Immature natural killer cell (primary cell): ENCODE measurements at regions not wholly inside any gene's neighbourhood (a gene's known extent, or its start where the extent isn't known, plus 50 kb on each side); places are given as distances from the start of the nearest gene placed in this dataset.
A peak's percentile ranks its signal among the peaks of the same experiment; 100 is the strongest.
"Not testable (repeated sequence)": the region's sequence is repeated elsewhere in the genome, so short reads cannot be mapped to it uniquely, and the experiment has no call there.

Experiments used
- DNase-seq, 3 donors: peaks; one replicate each; pipeline ENCODE4 v3.0.0; 2022; ENCODE audit warnings: mixed read lengths in 1 of 3
- H3K27ac Mint-ChIP-seq, 6 donors: one replicate each; pipeline ENCODE4 v1.8.0; 2020; ENCODE audit warnings: mixed read lengths in 6 of 6, mild to moderate bottlenecking in 5 of 6, inconsistent platforms in 4 of 6, moderate library complexity in 3 of 6
- H3K27me3 Mint-ChIP-seq, 3 donors: one replicate each; pipeline ENCODE4 v1.8.0; 2020 to 2021; ENCODE audit warnings: low read depth in 3 of 3, mild to moderate bottlenecking in 3 of 3, mixed read lengths in 3 of 3, moderate library complexity in 3 of 3, inconsistent platforms in 1 of 3
- H3K36me3 Mint-ChIP-seq, 3 donors: one replicate each; pipeline ENCODE4 v1.8.0; 2020; ENCODE audit warnings: mixed read lengths in 3 of 3, inconsistent platforms in 2 of 3, mild to moderate bottlenecking in 2 of 3
- H3K4me1 Mint-ChIP-seq, 2 donors: one replicate each; pipeline ENCODE4 v1.8.0; 2020; ENCODE audit warnings: inconsistent platforms in 2 of 2, mild to moderate bottlenecking in 2 of 2, mixed read lengths in 2 of 2, moderate library complexity in 1 of 2
- H3K4me3 Mint-ChIP-seq, 5 donors: one replicate each; pipeline ENCODE4 v1.8.0; 2020; ENCODE audit warnings: mild to moderate bottlenecking in 5 of 5, mixed read lengths in 5 of 5, inconsistent platforms in 3 of 5, moderate library complexity in 3 of 5
- H3K9me3 Mint-ChIP-seq, 6 donors: one replicate each; pipeline ENCODE4 v1.8.0; 2020; ENCODE audit warnings: mild to moderate bottlenecking in 6 of 6, mixed read lengths in 6 of 6, inconsistent platforms in 4 of 6, moderate library complexity in 3 of 6

DNA sequence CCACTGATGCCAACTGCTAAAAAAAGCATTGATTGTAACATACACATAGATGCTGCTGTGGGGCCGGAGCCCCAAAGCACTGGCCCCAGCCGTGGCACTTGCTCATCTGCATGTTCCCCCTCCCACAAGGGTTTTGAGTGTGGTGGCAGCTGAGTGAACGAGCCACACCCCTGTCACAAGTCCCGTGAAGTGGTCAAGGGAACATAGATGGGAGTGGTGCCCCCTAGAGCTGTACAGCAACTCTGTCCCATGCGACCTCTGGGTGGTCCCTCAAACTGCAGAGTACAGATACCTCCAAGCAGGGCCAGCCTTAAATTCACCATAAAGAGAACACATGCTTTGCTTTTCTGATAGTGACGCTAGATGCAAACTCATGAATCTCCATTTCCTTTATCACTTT is 503.3 kb upstream of the NRP1 start:
- Mint-ChIP-seq H3K9me3 (no peaks in the 10 kb centered on the region), H3K36me3 (no peaks in the 10 kb centered on the region), H3K27ac (no peak overlapping the region), H3K27me3 (peaks cover 2 to 4% (median 3%) of the 10 kb centered on the region in 3 donors), H3K4me1 (no peaks in the 10 kb centered on the region), H3K4me3 (no peak overlapping the region)
- DNase-seq = no peak

DNA sequence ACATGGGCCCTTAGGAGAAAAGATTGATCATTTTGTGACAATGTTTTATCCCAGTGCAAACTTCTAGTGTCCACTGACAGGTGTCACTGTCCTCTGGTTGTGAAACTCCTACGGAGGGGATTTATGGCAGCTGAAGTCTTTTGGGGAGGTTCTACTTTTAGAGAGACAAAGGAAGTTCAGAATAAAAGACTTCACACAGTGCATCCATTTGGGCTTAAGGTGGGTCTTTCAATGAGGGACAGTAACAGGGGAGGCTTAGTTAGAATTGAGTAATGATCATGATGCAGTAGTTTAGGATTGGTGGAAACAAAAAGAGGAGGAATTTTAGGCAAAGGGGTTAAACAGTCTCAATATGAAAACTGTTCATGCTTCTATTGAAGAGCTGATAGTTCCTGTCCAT is 501.1 kb upstream of the NRP1 start:
- Mint-ChIP-seq H3K4me1 (no peaks in the 10 kb centered on the region), H3K9me3 (no peaks in the 10 kb centered on the region), H3K27ac (no peak overlapping the region), H3K36me3 (no peaks in the 10 kb centered on the region), H3K4me3 (no peak overlapping the region), H3K27me3 (peaks cover 4 to 7% (median 5%) of the 10 kb centered on the region in 3 donors)
- DNase-seq = no peak

DNA sequence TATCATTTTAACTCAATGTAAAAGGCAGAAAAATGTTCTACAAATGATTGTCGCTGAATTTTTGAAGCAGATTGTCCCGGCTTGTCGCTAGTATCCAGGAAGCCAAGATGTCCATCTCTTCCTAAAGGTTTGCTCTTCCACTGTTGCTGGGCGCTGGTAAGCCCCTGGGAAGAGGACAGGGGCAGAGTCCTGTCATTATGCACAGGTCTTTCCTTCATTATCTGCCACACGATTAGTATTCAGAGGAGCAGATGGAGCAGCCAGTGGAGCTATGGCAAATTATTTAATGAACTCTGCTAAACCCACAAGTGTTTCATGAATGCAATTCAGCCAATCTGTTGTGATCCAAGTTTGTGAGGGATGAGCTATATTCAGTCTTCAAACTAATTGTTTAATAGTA is 499.1 kb upstream of the NRP1 start:
- H3K4me3 Mint-ChIP-seq = no peak overlapping the region
- no peak overlapping the region for H3K27ac Mint-ChIP-seq
- DNase-seq = no peak
- H3K4me1 Mint-ChIP-seq = no peaks in the 10 kb centered on the region
- H3K9me3 Mint-ChIP-seq = no peaks in the 10 kb centered on the region
- peaks cover 2 to 7% (median 3%) of the 10 kb centered on the region in 3 donors for H3K27me3 Mint-ChIP-seq
- H3K36me3 Mint-ChIP-seq = no peaks in the 10 kb centered on the region

DNA sequence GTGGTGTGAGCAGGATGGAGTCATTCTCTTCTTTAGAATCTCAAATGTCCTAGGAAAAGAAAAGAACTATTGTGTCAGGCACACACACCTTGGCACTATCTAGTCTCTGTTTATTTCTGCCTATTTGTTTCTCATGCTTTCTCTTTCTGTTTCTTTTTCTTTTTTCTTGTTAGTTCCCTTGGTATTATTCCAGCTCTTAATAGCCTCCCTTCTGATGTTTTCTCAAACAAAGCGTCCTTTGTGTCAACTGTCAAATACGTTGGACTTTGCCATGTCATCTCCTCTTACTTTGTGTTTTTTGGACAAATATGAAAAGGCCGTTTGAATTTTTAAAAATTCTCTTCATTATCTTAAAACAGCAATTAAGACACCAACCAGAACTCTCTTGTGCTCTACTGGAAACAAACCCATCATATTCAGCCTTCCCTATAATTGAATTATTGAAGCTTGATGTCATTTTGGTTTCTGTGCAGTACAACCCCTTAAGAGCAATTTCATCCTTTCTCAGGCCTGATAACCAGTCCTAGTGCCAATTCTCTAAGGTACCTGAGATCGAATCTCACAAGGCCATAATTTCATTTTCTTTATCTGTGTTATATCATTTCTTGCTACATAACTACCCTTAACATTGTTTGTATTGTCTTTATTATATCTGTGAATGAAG is 497.8 kb upstream of the NRP1 start:
- Mint-ChIP-seq H3K4me1 (no peaks in the 10 kb centered on the region), H3K36me3 (no peaks in the 10 kb centered on the region), H3K9me3 (no peaks in the 10 kb centered on the region), H3K4me3 (no peak overlapping the region), H3K27ac (no peak overlapping the region), H3K27me3 (peaks cover 1 to 12% (median 2%) of the 10 kb centered on the region in 3 donors)
- no peak for DNase-seq

DNA sequence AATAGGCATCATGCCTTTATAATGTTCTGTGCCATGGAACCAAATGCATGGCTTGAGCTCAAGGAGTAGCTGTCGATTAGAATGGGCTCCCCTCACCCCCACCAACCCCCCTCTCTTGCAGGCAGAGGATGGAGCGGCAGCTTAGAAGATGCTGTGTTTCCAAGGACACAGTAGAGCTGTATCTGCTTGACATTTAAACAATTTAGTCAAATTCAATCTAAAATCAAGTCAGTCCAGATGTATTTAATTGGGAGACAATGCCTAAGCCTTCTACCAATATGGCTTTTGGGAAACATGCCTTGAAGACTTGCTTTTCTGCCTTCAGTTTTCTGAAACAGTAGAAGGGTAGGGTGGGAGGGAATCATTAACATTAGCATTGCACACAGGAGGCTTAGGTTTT is 497.1 kb upstream of the NRP1 start:
- DNase-seq = no peak
- Mint-ChIP-seq H3K4me3 (no peak overlapping the region), H3K9me3 (no peaks in the 10 kb centered on the region), H3K27me3 (peaks cover 1 to 9% (median 2%) of the 10 kb centered on the region in 3 donors), H3K4me1 (no peaks in the 10 kb centered on the region), H3K27ac (no peak overlapping the region), H3K36me3 (no peaks in the 10 kb centered on the region)

DNA sequence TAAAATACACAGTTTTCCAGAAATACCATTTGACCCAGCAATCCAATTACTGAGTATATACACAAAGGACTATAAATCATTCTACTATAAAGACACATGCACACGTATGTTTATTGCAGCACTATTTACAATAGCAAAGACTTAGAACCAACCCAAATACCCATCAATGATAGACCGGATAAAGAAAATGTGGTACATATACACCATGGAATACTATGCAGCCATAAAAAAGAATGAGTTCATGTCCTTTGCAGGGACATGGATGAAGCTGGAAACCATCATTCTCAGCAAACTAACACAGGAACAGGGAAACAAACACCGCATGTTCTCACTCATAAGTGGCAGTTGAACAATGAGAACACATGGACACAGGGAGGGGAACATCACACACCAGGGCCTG is 495.4 kb upstream of the NRP1 start:
- not testable (repeated sequence) for H3K27me3 Mint-ChIP-seq, H3K4me1 Mint-ChIP-seq, H3K27ac Mint-ChIP-seq, H3K9me3 Mint-ChIP-seq, H3K4me3 Mint-ChIP-seq, H3K36me3 Mint-ChIP-seq, DNase-seq

DNA sequence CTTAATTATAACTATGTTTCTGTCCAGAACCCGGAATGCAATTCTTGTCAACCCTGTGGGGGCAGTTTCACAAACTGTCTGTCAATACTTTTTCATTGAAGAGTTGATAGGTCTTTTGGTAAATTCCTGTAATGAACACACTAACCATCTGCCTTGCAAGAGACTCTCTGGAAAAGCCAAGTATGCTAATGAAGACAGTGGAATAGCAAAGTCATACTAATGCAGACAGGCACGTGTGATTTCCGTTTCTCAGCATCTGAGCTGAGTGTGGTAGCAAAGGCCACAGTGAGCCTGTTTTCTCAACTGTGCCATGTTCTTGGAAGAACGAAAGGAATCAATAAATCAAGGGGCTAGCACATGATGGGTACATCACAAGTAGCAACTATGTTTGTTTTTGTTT is 494.1 kb upstream of the NRP1 start:
- no peak overlapping the region for H3K27ac Mint-ChIP-seq
- no peak for DNase-seq
- no peak overlapping the region for H3K4me3 Mint-ChIP-seq
- peaks cover 1 to 8% (median 3%) of the 10 kb centered on the region in 3 donors for H3K27me3 Mint-ChIP-seq
- H3K4me1 Mint-ChIP-seq = no peaks in the 10 kb centered on the region
- H3K9me3 Mint-ChIP-seq = no peaks in the 10 kb centered on the region
- H3K36me3 Mint-ChIP-seq = no peaks in the 10 kb centered on the region

DNA sequence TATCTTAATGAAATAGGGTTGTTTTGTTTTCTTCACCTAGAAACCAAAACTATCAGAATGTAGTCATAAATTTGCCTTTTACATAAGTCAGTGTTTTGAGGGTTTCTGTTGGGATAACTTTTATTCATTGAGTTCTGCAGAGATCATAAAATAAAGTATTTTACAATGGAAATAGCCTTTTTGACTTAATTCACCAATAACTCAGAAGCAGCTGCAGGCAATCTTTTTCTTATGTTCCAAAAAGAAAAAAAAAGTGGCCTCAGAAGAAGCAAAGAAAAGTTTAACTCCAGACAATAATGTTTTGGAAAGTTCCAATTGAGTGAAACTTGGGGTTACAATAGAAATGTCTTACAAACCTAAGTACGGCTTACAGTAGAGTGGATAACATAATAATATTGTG is 491.7 kb upstream of the NRP1 start:
- Mint-ChIP-seq H3K36me3 (no peaks in the 10 kb centered on the region), H3K27ac (no peak overlapping the region), H3K9me3 (no peaks in the 10 kb centered on the region), H3K4me3 (no peak overlapping the region), H3K4me1 (no peaks in the 10 kb centered on the region), H3K27me3 (peaks cover 1 to 8% (median 3%) of the 10 kb centered on the region in 3 donors)
- no peak for DNase-seq

DNA sequence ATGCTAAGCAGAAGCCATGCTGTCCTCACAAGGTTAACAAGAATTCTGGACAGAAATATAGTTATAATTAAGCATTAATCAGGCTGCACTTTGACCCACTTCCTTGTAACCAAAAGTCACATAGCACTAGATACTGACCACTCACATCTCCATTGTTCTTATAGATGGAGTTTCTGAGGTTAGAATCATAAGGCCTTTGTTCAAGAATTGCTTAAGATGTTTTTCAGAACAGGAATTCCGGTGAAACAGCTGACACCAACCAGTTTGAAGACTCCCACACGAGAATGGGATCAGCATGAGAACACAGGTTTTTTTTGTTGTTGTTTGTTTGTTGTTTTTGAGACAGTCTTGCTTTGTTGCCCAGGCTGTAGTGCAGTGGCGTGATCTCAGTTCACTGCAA is 488.3 kb upstream of the NRP1 start:
- H3K4me3 Mint-ChIP-seq = no peak overlapping the region
- no peaks in the 10 kb centered on the region for H3K9me3 Mint-ChIP-seq
- H3K27me3 Mint-ChIP-seq = peaks cover 1 to 3% (median 3%) of the 10 kb centered on the region in 3 donors
- H3K4me1 Mint-ChIP-seq = peaks cover 11 to 14% of the 10 kb centered on the region in 2 donors
- H3K27ac Mint-ChIP-seq = no peak overlapping the region
- no peak for DNase-seq
- no peaks in the 10 kb centered on the region for H3K36me3 Mint-ChIP-seq

DNA sequence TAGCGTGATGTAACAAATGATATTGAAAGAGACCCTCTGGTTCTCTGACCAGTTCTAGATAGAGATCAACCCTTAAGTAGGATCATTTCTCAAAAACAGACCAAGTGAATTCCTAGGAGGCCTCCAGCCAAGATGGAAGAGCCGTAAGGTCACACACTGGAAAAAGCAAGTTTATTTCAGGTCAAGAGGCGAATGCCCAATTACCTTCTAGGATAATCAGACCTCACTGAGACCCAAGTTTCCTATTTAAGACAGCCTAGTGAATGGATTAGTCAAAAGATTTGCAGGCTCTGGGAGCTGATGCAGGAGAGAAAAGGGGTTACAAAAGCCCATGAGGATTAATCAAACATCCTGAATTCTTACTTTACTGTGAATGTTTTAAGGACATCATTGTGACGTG is 486.1 kb upstream of the NRP1 start:
- Mint-ChIP-seq H3K27me3 (peaks cover 0 to 3% (median 2%) of the 10 kb centered on the region in 3 donors), H3K4me1 (peaks cover 11 to 14% of the 10 kb centered on the region in 2 donors), H3K4me3 (no peak overlapping the region), H3K9me3 (no peaks in the 10 kb centered on the region), H3K36me3 (no peaks in the 10 kb centered on the region), H3K27ac (no peak overlapping the region)
- DNase-seq = no peak

DNA sequence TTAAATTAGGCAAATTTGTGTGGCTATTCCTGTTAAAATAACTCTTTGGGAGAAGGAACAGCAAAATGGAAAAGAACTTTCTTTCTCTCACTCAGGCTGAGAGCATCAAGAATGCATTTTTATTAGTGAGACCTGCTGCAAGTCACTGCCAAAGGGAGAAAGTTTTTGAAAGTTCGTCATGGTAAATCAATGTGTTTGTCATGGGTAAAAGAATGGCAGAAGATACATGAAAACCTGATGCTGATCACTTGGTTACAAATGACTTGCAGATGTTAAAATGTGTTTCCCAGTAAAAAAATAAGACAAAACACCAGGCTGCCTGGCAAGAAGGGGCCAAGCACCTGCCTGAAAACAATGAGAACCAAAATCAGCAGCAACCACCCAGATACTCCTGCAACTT is 484.7 kb upstream of the NRP1 start:
- H3K36me3 Mint-ChIP-seq = no peaks in the 10 kb centered on the region
- H3K4me1 Mint-ChIP-seq = peaks cover 11 to 14% of the 10 kb centered on the region in 2 donors
- no peak overlapping the region for H3K27ac Mint-ChIP-seq
- no peaks in the 10 kb centered on the region for H3K9me3 Mint-ChIP-seq
- peaks cover 0 to 3% (median 2%) of the 10 kb centered on the region in 3 donors for H3K27me3 Mint-ChIP-seq
- H3K4me3 Mint-ChIP-seq = no peak overlapping the region
- no peak for DNase-seq

DNA sequence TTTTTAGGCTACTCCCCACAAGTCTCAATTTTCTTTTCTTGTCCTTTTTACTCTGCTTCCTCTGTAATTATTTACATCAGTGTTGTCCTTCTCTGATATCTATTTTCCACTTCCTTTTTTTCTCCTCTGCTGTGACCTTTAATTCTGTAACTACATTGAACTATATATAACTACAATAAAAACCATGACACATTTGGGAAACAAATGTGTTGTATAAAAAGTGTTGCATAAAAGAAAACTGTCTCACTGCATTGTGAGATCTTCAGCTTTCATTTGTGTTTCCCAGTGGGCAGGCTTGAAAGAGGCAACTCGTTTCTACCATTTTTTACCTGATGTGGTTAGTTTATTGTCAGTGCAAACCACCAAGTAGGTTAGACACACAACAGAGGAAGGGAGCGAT is 483.9 kb upstream of the NRP1 start:
- DNase-seq = no peak
- peaks cover 11 to 14% of the 10 kb centered on the region in 2 donors for H3K4me1 Mint-ChIP-seq
- peaks cover 0 to 3% (median 2%) of the 10 kb centered on the region in 3 donors for H3K27me3 Mint-ChIP-seq
- H3K9me3 Mint-ChIP-seq = no peaks in the 10 kb centered on the region
- peak overlapping the region in 1 of 6 donors; percentile 21 for H3K27ac Mint-ChIP-seq
- no peaks in the 10 kb centered on the region for H3K36me3 Mint-ChIP-seq
- H3K4me3 Mint-ChIP-seq = peak overlapping the region in 2 of 5 donors; percentile 12 to 54

DNA sequence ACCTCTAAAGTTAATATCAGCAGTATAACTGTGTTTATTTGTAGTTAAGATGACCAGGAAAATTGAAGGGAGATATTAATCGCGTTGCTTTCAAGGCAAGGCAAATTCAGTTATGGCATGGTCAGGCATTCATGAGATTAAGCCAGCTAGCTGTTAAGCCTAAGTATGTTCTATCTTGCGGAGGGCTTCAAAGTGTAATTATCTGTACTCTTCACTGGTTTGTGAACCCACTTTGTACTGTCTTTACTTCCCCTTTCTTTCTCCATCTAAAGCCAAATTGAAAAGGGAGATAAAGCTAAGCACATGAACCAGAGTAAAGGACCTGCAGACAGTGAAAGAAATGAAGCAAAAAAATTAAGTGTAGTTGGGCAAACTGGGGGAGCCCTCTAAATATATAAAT is 483.1 kb upstream of the NRP1 start:
- Mint-ChIP-seq H3K4me1 (peaks cover 11 to 14% of the 10 kb centered on the region in 2 donors), H3K36me3 (no peaks in the 10 kb centered on the region), H3K27ac (no peak overlapping the region), H3K4me3 (no peak overlapping the region), H3K27me3 (peaks cover 0 to 3% (median 0%) of the 10 kb centered on the region in 3 donors), H3K9me3 (no peaks in the 10 kb centered on the region)
- no peak for DNase-seq

DNA sequence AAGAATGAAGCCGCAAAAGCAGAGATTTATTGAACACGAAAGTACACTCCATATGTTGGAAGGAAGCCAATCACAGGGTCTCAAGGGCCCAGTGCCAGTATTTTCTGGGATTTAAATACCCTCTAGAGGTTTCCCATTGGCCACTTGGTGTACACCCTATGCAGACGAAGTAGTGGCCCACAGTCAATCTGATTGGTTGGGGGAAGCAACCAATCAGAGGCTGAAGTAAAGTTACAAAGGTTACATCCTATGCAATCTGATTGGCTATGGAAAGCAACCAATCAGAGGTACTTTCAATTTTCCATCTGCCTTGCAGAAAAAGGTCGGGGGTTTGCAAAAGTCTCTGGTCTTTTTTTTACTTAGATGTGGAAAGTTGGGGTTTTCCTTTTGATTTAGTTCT is 481.3 kb upstream of the NRP1 start:
- Mint-ChIP-seq H3K36me3 (no peaks in the 10 kb centered on the region), H3K9me3 (no peaks in the 10 kb centered on the region), H3K27me3 (peaks cover 0 to 3% (median 0%) of the 10 kb centered on the region in 3 donors), H3K4me3 (no peak overlapping the region), H3K4me1 (peaks cover 11 to 14% of the 10 kb centered on the region in 2 donors), H3K27ac (no peak overlapping the region)
- DNase-seq = no peak

DNA sequence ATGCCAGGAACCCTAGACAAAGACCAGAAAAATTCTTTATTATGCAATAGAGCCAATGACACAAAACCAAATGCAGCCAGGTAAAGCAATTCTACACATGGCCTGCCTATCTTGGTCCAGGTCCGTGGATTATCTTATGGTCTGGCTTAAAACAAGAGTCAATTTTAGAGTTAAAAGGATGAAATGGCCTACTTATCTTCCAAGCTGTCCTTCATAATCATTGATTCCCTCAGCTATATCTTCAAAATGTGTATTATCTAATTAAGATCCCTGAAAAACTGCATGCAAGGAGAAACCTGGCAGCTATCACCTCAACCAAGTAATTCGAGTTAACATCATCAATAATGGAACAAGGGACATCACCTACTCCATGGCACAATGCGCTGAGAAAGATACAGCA is 479.4 kb upstream of the NRP1 start:
- DNase-seq = no peak
- H3K9me3 Mint-ChIP-seq = no peaks in the 10 kb centered on the region
- H3K4me1 Mint-ChIP-seq = peaks cover 6 to 9% of the 10 kb centered on the region in 2 donors
- peaks cover 0 to 2% (median 0%) of the 10 kb centered on the region in 3 donors for H3K27me3 Mint-ChIP-seq
- no peak overlapping the region for H3K4me3 Mint-ChIP-seq
- no peak overlapping the region for H3K27ac Mint-ChIP-seq
- H3K36me3 Mint-ChIP-seq = no peaks in the 10 kb centered on the region
